ENCODE measurements at regions not wholly inside any gene's neighbourhood (a gene's known extent, or its start where the extent isn't known, plus 50 kb on each side); places are given as distances from the start of the nearest gene placed in this dataset.

GRCh38 chr9:99744132-99744531 is 77.6 kb upstream of the NR4A3 start:
- Histone ChIP-seq H3K27me3 (ENCODE audit: insufficient read depth) (no peaks in the 10 kb centered on the region), H3F3A (replicated peaks; ENCODE audit: insufficient read depth) (no peaks in the 10 kb centered on the region), H3K4me2 (no peak overlapping the region), H3K79me2 (ENCODE audit: insufficient read depth) (no peaks in the 10 kb centered on the region), H3K4me1 (ENCODE audit: control insufficient read depth in 1 of 2, insufficient read depth in 2 of 2, low read depth in 1 of 2, low read length in 1 of 2) (no peaks in the 10 kb centered on the region; a peak in 1 of 4 replicates), H3K4me3 (ENCODE audit: low read depth in 2 of 2, low read length in 1 of 2) (no peak overlapping the region), H4K20me1 (ENCODE audit: insufficient read depth) (no peaks in the 10 kb centered on the region), H3K36me3 (replicated peaks in 1 of 2; ENCODE audit: control insufficient read depth in 1 of 2, insufficient read depth in 2 of 2, low read length in 1 of 2) (no peaks in the 10 kb centered on the region), H3K9me3 (no peaks in the 10 kb centered on the region), H3K27ac (ENCODE audit: low read depth in 2 of 2, low read length in 1 of 2) (no peak overlapping the region), H2AFZ (ENCODE audit: low read depth) (no peak overlapping the region), H3K9ac (no peak overlapping the region), H3K9me2 (no peaks in the 10 kb centered on the region)
- 79% methylated on average over 1 of the region's 1 CpG for WGBS (ENCODE audit: low lambda C conversion rate)
- no peak for DNase-seq
- POLR2A ChIA-PET: no interaction called here
- TF ChIP-seq, protein P1, sequence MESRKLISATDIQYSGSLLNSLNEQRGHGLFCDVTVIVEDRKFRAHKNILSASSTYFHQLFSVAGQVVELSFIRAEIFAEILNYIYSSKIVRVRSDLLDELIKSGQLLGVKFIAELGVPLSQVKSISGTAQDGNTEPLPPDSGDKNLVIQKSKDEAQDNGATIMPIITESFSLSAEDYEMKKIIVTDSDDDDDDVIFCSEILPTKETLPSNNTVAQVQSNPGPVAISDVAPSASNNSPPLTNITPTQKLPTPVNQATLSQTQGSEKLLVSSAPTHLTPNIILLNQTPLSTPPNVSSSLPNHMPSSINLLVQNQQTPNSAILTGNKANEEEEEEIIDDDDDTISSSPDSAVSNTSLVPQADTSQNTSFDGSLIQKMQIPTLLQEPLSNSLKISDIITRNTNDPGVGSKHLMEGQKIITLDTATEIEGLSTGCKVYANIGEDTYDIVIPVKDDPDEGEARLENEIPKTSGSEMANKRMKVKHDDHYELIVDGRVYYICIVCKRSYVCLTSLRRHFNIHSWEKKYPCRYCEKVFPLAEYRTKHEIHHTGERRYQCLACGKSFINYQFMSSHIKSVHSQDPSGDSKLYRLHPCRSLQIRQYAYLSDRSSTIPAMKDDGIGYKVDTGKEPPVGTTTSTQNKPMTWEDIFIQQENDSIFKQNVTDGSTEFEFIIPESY (IDR thresholded peaks at IDR 0.05; ENCODE audit: borderline replicate concordance, low read depth): no peak
- TF ChIP-seq MEF2A (IDR thresholded peaks at IDR 0.05; ENCODE audit: borderline replicate concordance, low read depth) (no peak), FOSL2 (IDR thresholded peaks at IDR 0.05; ENCODE audit: borderline replicate concordance, low read depth) (no peak), RAD21 (IDR thresholded peaks at IDR 0.05; ENCODE audit: low read length) (no peak), EZH2phosphoT487 (IDR thresholded peaks at IDR 0.05; ENCODE audit: borderline replicate concordance, low read depth) (no peak), MXI1 (IDR thresholded peaks at IDR 0.05; ENCODE audit: low read depth, low read length) (no peak), GATA2 (CRISPR knock-in tag; IDR thresholded peaks at IDR 0.05) (no peak), ELF1 (IDR thresholded peaks at IDR 0.05) (no peak), TEAD4 (IDR thresholded peaks at IDR 0.05; ENCODE audit: borderline replicate concordance, insufficient read depth) (no peak), PBX3 (IDR thresholded peaks at IDR 0.05) (no peak), TAF1 (IDR thresholded peaks at IDR 0.05; ENCODE audit: borderline replicate concordance, low read depth, low read length) (no peak), FOXM1 (IDR thresholded peaks at IDR 0.05; ENCODE audit: low read depth) (no peak), RFX5 (IDR thresholded peaks at IDR 0.05; ENCODE audit: low read length) (no peak), EP300 (IDR thresholded peaks at IDR 0.05; ENCODE audit: borderline replicate concordance in 1 of 2, low read depth in 1 of 2, low read length in 1 of 2) (no peak), CHD2 (IDR thresholded peaks at IDR 0.05; ENCODE audit: low read length, partially characterized antibody) (no peak), NFIC (IDR thresholded peaks at IDR 0.05; ENCODE audit: borderline replicate concordance) (no peak), SIN3A (IDR thresholded peaks at IDR 0.05; ENCODE audit: borderline replicate concordance, low read depth, low read length) (no peak)
- TF ChIP-seq, protein P2, sequence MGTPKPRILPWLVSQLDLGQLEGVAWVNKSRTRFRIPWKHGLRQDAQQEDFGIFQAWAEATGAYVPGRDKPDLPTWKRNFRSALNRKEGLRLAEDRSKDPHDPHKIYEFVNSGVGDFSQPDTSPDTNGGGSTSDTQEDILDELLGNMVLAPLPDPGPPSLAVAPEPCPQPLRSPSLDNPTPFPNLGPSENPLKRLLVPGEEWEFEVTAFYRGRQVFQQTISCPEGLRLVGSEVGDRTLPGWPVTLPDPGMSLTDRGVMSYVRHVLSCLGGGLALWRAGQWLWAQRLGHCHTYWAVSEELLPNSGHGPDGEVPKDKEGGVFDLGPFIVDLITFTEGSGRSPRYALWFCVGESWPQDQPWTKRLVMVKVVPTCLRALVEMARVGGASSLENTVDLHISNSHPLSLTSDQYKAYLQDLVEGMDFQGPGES (IDR thresholded peaks at IDR 0.05; ENCODE audit: low read depth, low read length): no peak
- TF ChIP-seq, protein P3, sequence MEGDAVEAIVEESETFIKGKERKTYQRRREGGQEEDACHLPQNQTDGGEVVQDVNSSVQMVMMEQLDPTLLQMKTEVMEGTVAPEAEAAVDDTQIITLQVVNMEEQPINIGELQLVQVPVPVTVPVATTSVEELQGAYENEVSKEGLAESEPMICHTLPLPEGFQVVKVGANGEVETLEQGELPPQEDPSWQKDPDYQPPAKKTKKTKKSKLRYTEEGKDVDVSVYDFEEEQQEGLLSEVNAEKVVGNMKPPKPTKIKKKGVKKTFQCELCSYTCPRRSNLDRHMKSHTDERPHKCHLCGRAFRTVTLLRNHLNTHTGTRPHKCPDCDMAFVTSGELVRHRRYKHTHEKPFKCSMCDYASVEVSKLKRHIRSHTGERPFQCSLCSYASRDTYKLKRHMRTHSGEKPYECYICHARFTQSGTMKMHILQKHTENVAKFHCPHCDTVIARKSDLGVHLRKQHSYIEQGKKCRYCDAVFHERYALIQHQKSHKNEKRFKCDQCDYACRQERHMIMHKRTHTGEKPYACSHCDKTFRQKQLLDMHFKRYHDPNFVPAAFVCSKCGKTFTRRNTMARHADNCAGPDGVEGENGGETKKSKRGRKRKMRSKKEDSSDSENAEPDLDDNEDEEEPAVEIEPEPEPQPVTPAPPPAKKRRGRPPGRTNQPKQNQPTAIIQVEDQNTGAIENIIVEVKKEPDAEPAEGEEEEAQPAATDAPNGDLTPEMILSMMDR (IDR thresholded peaks at IDR 0.05): no peak
- TF ChIP-seq, protein P4, sequence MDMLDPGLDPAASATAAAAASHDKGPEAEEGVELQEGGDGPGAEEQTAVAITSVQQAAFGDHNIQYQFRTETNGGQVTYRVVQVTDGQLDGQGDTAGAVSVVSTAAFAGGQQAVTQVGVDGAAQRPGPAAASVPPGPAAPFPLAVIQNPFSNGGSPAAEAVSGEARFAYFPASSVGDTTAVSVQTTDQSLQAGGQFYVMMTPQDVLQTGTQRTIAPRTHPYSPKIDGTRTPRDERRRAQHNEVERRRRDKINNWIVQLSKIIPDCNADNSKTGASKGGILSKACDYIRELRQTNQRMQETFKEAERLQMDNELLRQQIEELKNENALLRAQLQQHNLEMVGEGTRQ (IDR thresholded peaks at IDR 0.05; ENCODE audit: borderline replicate concordance, low read depth, low read length): no peak
- CTCF ChIA-PET: interaction anchor here (1.3 kb wide), 1 partner anchor 12 kb away, joined by 3 read pairs; no protein-coding TSS in a partner anchor
